B cell (primary cell): ENCODE measurements at regions not wholly inside any gene's neighbourhood (a gene's known extent, or its start where the extent isn't known, plus 50 kb on each side); places are given as distances from the start of the nearest gene placed in this dataset.

Experiments
- EZH2 ChIP-seq: IDR thresholded peaks from 2 replicates; pipeline ENCODE4 v1.6.1; 2012; ENCODE audit warnings: borderline replicate concordance, low read depth, mild to moderate bottlenecking, moderate library complexity, low read length; ENCODE audit not compliant: insufficient read depth, poor library complexity, severe bottlenecking
- TF ChIP-seq, protein P1 (sequence below): fragments of 200-600 bp; IDR thresholded peaks from one replicate; pipeline ENCODE4 v1.8.0; 2022; ENCODE audit warnings: antibody characterized with exemption, mild to moderate bottlenecking

GRCh38 chr12:34249271-34249670, 227.0 kb downstream of the ALG10 start:
- TF ChIP-seq, protein P1, sequence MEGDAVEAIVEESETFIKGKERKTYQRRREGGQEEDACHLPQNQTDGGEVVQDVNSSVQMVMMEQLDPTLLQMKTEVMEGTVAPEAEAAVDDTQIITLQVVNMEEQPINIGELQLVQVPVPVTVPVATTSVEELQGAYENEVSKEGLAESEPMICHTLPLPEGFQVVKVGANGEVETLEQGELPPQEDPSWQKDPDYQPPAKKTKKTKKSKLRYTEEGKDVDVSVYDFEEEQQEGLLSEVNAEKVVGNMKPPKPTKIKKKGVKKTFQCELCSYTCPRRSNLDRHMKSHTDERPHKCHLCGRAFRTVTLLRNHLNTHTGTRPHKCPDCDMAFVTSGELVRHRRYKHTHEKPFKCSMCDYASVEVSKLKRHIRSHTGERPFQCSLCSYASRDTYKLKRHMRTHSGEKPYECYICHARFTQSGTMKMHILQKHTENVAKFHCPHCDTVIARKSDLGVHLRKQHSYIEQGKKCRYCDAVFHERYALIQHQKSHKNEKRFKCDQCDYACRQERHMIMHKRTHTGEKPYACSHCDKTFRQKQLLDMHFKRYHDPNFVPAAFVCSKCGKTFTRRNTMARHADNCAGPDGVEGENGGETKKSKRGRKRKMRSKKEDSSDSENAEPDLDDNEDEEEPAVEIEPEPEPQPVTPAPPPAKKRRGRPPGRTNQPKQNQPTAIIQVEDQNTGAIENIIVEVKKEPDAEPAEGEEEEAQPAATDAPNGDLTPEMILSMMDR: no peak
- no peak for TF ChIP-seq EZH2
